Gastrocnemius medialis (tissue), 4 donors: ENCODE measurements at regions not wholly inside any gene's neighbourhood (a gene's known extent, or its start where the extent isn't known, plus 50 kb on each side); places are given as distances from the start of the nearest gene placed in this dataset.
A peak's percentile ranks its signal among the peaks of the same experiment; 100 is the strongest.

Source experiments
- ATAC-seq, 2 donors: fragments of 150-250 bp; one replicate each; pipeline ENCODE4 v1.9.1; 2016
- DNase-seq, 2 donors: peaks; one replicate each; pipeline ENCODE4 v3.0.0-alpha.2; 2019
- H3K27ac ChIP-seq, 4 donors: fragments of 200-600 bp; sonication (generic); 1 replicate in 1 of 4; 2 replicates in 3 of 4; pipeline ENCODE4 v1.5.1; 2016 to 2018; ENCODE audit warnings: mild to moderate bottlenecking in 2 of 4, moderate library complexity in 1 of 4
- H3K27me3 ChIP-seq, 3 donors: fragments of 200-600 bp; sonication (generic) in 2 of 3; 1 replicate in 1 of 3; 2 replicates in 2 of 3; pipeline versions ENCODE4 v1.5.1 to v1.6.0; 2016 to 2019; ENCODE audit warnings: mild to moderate bottlenecking in 1 of 3, moderate library complexity in 1 of 3
- H3K36me3 ChIP-seq, 2 donors: fragments of 200-600 bp; sonication (generic) in 1 of 2; one replicate each; pipeline ENCODE4 v1.5.1; 2017 to 2018
- H3K4me1 ChIP-seq, 2 donors: fragments of 200-600 bp; sonication (generic) in 1 of 2; one replicate each; pipeline ENCODE4 v1.5.1; 2016 to 2017; ENCODE audit warnings: mild to moderate bottlenecking in 2 of 2
- H3K4me3 ChIP-seq, 4 donors: fragments of 200-600 bp; sonication (generic) in 3 of 4; 1 replicate in 1 of 4; 2 replicates in 3 of 4; pipeline ENCODE4 v1.5.1; 2016 to 2019; ENCODE audit warnings: mild to moderate bottlenecking in 2 of 4
- H3K9me3 ChIP-seq, 3 donors: fragments of 200-600 bp; sonication (generic) in 2 of 3; 1 replicate in 1 of 3; 2 replicates in 2 of 3; pipeline ENCODE4 v1.5.1; 2016 to 2019
- POLR2A ChIP-seq, 2 donors: fragments of 450-650 bp; IDR thresholded peaks; one replicate each; pipeline ENCODE4 v1.6.1; 2017; ENCODE audit warnings: antibody characterized with exemption in 2 of 2, mild to moderate bottlenecking in 2 of 2, moderate library complexity in 2 of 2
- in situ Hi-C, 4 donors: fragments of 200-750 bp; cut with MboI; loops; one replicate each; pipeline versions ENCODE4 v1.15.0 to v1.8.0; 2017; ENCODE audit warnings: low sequenced_read_pairs in 4 of 4
- intact Hi-C: fragments of 100-400 bp; cut with DNase I; formaldehyde crosslinking; loops from one replicate; pipeline ENCODE4 v1.15.1; 2023; ENCODE audit warnings: low total_unique reads
- TF ChIP-seq, protein P1 (sequence below), 5 experiments: fragments of 450-650 bp in 3 of 5; fragments of 200-600 bp in 2 of 5; sonication (generic) in 2 of 5; IDR thresholded peaks in 4 of 5; conservative IDR thresholded peaks in 1 of 5; 1 replicate in 4 of 5; 2 replicates in 1 of 5; pipeline ENCODE4 v1.5.1; 2016 to 2019; ENCODE audit warnings: antibody characterized with exemption in 5 of 5, mild to moderate bottlenecking in 3 of 5, moderate library complexity in 3 of 5

DNA sequence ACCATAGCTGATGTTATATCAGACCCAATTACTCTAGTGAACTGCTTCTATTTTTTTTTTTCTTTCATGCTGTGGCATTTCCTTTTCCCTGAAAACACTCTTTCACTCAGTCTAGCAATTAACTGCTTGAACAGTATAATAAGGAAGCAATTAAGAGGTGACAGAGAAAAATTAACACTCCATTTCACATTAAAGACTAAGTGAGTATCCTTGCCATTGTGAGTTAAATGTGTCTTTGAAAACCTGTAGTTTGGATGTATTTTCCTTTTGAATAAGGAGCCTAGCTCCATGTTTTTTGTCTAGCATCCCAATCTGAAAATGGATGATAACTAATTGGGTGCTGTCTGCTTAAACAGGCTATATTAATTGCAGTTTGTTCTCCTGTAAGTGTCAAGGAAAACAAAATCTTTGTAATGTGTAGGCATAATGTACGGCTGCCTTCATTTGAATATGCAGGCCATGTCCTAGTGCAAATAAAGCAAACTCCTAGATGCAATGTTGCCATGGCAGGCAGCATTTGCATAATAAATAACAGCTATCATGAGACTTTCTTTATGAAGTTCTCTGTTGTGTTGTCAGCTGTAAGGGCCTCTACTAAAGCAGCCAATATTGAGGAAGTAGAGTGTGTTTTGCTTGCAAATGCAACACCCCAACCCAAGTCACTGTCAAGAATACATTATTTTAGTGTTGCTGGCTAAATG is 416.7 kb downstream of the ZIC3 start:
- no peaks in the 10 kb centered on the region for H3K36me3 ChIP-seq
- H3K27ac ChIP-seq = no peak overlapping the region
- no peaks in the 10 kb centered on the region for H3K27me3 ChIP-seq
- no peak for TF ChIP-seq POLR2A (IDR thresholded peaks at IDR 0.05)
- TF ChIP-seq, protein P1, sequence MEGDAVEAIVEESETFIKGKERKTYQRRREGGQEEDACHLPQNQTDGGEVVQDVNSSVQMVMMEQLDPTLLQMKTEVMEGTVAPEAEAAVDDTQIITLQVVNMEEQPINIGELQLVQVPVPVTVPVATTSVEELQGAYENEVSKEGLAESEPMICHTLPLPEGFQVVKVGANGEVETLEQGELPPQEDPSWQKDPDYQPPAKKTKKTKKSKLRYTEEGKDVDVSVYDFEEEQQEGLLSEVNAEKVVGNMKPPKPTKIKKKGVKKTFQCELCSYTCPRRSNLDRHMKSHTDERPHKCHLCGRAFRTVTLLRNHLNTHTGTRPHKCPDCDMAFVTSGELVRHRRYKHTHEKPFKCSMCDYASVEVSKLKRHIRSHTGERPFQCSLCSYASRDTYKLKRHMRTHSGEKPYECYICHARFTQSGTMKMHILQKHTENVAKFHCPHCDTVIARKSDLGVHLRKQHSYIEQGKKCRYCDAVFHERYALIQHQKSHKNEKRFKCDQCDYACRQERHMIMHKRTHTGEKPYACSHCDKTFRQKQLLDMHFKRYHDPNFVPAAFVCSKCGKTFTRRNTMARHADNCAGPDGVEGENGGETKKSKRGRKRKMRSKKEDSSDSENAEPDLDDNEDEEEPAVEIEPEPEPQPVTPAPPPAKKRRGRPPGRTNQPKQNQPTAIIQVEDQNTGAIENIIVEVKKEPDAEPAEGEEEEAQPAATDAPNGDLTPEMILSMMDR (IDR thresholded peaks at IDR 0.05 in 4 of 5, conservative IDR thresholded peaks at IDR 0.05 in 1 of 5) = no peak
- intact Hi-C loops (no loop called here), in situ Hi-C loops (no loop called here)
- ATAC-seq (no peak), DNase-seq (no peak)
- no peak overlapping the region for H3K4me3 ChIP-seq
- H3K9me3 ChIP-seq = no peaks in the 10 kb centered on the region
- H3K4me1 ChIP-seq = no peaks in the 10 kb centered on the region

DNA sequence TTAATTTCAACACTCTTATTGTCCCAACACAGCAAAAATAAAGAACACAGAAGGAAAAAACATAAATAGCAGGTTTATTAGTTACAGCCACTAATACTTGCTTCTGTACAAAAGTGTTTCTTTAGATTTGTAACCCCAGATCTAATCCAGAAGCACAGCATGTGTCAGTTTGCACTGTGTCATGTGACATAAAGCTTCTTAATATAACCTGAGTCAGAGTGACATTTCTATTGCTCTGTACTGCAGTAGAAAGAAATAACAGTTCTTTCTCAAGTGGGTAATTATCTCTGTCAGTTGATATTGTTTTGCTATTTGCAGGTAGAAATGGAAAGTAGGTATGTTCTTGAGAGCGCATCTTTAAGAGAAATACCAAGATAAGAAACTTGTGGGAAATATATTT is 422.5 kb downstream of the ZIC3 start:
- Histone ChIP-seq H3K27me3 (no peaks in the 10 kb centered on the region), H3K27ac (no peak overlapping the region), H3K36me3 (no peaks in the 10 kb centered on the region), H3K4me3 (no peak overlapping the region), H3K4me1 (no peaks in the 10 kb centered on the region), H3K9me3 (no peaks in the 10 kb centered on the region)
- in situ Hi-C loops = no loop called here
- no peak for DNase-seq
- ATAC-seq = peak in 1 of 2 donors; percentile 66
- intact Hi-C loops = no loop called here
- TF ChIP-seq, protein P1 (IDR thresholded peaks at IDR 0.05 in 4 of 5, conservative IDR thresholded peaks at IDR 0.05 in 1 of 5) = no peak

DNA sequence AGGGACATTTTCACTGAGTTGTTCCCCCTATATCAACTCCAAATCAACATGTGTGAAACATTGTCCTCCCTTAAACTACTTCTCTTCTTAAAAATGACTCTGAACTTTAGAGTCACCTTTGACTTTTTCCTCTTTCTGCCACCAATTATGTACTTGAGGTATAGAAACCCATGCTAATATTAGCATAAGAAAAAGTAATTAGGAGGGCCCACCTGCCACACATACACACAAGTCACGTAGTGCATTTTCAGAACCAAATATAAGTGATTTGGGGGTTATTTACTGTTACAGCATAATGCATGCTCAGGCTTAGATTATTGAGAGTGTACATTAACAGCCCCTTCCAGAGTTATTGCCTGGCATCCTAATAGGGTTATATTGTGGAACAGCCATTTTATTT is 432.7 kb downstream of the ZIC3 start:
- TF ChIP-seq, protein P1 (IDR thresholded peaks at IDR 0.05 in 4 of 5, conservative IDR thresholded peaks at IDR 0.05 in 1 of 5) = no peak
- TF ChIP-seq POLR2A (IDR thresholded peaks at IDR 0.05) = no peak

DNA sequence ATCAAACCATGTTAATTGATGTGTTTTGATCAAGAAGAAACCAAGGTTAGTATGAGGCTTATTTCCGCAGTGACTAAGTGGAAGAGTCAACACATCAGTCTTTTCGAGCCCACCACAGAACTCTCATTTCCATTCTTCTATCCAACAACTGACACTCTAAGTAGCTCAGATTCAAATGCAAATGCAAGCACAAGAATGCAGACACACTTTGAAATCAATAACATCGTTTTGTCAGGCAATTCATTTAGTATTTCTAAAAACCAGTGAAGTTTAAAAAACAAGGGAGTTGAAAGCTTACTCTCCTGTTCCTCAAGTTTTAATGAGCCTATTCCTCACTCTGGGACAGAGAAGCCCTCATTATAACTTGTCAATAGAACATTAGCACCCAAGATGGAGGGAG is 433.1 kb downstream of the ZIC3 start:
- Histone ChIP-seq H3K36me3 (no peaks in the 10 kb centered on the region), H3K4me1 (no peaks in the 10 kb centered on the region), H3K27me3 (no peaks in the 10 kb centered on the region), H3K4me3 (no peak overlapping the region), H3K27ac (no peak overlapping the region), H3K9me3 (no peaks in the 10 kb centered on the region)
- DNase-seq (no peak), ATAC-seq (no peak)
- intact Hi-C loops = no loop called here
- in situ Hi-C loops = no loop called here
- TF ChIP-seq, protein P1 (IDR thresholded peaks at IDR 0.05 in 4 of 5, conservative IDR thresholded peaks at IDR 0.05 in 1 of 5) = no peak
- TF ChIP-seq POLR2A (IDR thresholded peaks at IDR 0.05) = no peak

More for the DNA sequence above, 432.7 kb downstream of the ZIC3 start:
- in situ Hi-C loops (no loop called here), intact Hi-C loops (no loop called here)
- H3K36me3 ChIP-seq = no peaks in the 10 kb centered on the region
- H3K4me1 ChIP-seq = no peaks in the 10 kb centered on the region
- DNase-seq (no peak), ATAC-seq (no peak)
- no peak overlapping the region for H3K4me3 ChIP-seq
- no peaks in the 10 kb centered on the region for H3K9me3 ChIP-seq
- H3K27ac ChIP-seq = no peak overlapping the region
- H3K27me3 ChIP-seq = no peaks in the 10 kb centered on the region

DNA sequence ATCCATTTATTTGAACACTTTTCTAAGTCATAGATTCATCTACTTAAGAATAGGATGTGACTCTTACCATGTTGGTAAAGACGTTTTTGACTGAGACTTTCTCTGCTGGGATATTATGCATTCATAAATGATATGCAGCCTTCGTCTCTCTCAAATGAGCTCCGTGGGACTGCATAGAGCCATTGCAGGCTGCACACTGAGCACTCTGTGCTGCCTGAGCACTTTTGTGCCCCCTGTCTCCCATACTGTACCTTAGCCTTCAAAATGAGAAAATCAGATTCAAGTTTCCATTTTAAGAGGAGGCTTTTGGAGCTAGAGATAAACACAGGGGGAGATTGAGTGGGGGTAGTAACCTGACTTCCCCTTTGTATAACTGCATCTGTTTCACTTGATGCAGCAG is 433.6 kb downstream of the ZIC3 start:
- Histone ChIP-seq H3K4me3 (no peak overlapping the region), H3K9me3 (no peaks in the 10 kb centered on the region), H3K27ac (no peak overlapping the region), H3K36me3 (no peaks in the 10 kb centered on the region), H3K4me1 (no peaks in the 10 kb centered on the region), H3K27me3 (no peaks in the 10 kb centered on the region)
- intact Hi-C loops = no loop called here
- DNase-seq (no peak), ATAC-seq (no peak)
- TF ChIP-seq, protein P1 (IDR thresholded peaks at IDR 0.05 in 4 of 5, conservative IDR thresholded peaks at IDR 0.05 in 1 of 5) = no peak
- no peak for TF ChIP-seq POLR2A (IDR thresholded peaks at IDR 0.05)
- in situ Hi-C loops = no loop called here
